ENCODE measurements at regions not wholly inside any gene's neighbourhood (a gene's known extent, or its start where the extent isn't known, plus 50 kb on each side); places are given as distances from the start of the nearest gene placed in this dataset.
"Not testable (repeated sequence)": the region's sequence is repeated elsewhere in the genome, so short reads cannot be mapped to it uniquely, and the experiment has no call there.

GRCh38 chr15:70602834-70603560, 160.4 kb downstream of the UACA start:
- Histone ChIP-seq H3K4me3 (ENCODE audit: low read depth, low read length) (no peak overlapping the region), H3K4me1 (ENCODE audit: insufficient read depth) (no peaks in the 10 kb centered on the region), H3K27ac (ENCODE audit: low read depth) (no peak overlapping the region), H3K36me3 (ENCODE audit: insufficient read depth) (no peaks in the 10 kb centered on the region)
- 82% methylated on average over 12 of the region's 12 CpGs for WGBS
- no peak for DNase-seq (ENCODE audit: extremely low spot score)

GRCh38 chr15:70602281-70602680, 161.1 kb downstream of the UACA start:
- H3K27ac ChIP-seq (ENCODE audit: low read depth), result no peak overlapping the region
- H3K4me3 ChIP-seq (ENCODE audit: low read depth, low read length), result no peak overlapping the region
- 92% methylated on average over 4 of the region's 4 CpGs for WGBS
- no peaks in the 10 kb centered on the region for H3K36me3 ChIP-seq (ENCODE audit: insufficient read depth)
- no peaks in the 10 kb centered on the region for H3K4me1 ChIP-seq (ENCODE audit: insufficient read depth)
- DNase-seq (ENCODE audit: extremely low spot score), result no peak

- no peaks in the 10 kb centered on the region for H3K36me3 ChIP-seq (ENCODE audit: insufficient read depth)
- H3K27ac ChIP-seq (ENCODE audit: low read depth), result no peak overlapping the region
- H3K4me3 ChIP-seq (ENCODE audit: low read depth, low read length), result no peak overlapping the region
- H3K4me1 ChIP-seq (ENCODE audit: insufficient read depth), result no peaks in the 10 kb centered on the region
- WGBS, result 99% methylated on average over 3 of the region's 3 CpGs
- DNase-seq (ENCODE audit: extremely low spot score), result no peak
Measured at GRCh38 chr15:70597945-70598344, 165.4 kb downstream of the UACA start.

GRCh38 chr15:70597056-70597603, 166.2 kb downstream of the UACA start:
- H3K27ac ChIP-seq (ENCODE audit: low read depth), result no peak overlapping the region
- no peak overlapping the region for H3K4me3 ChIP-seq (ENCODE audit: low read depth, low read length)
- no peaks in the 10 kb centered on the region for H3K4me1 ChIP-seq (ENCODE audit: insufficient read depth)
- 50% methylated on average over 5 of the region's 5 CpGs for WGBS
- H3K36me3 ChIP-seq (ENCODE audit: insufficient read depth), result no peaks in the 10 kb centered on the region
- DNase-seq (ENCODE audit: extremely low spot score), result no peak

- H3K36me3 ChIP-seq (ENCODE audit: insufficient read depth), result no peaks in the 10 kb centered on the region
- WGBS, result 90% methylated on average over 2 of the region's 2 CpGs
- no peak overlapping the region for H3K27ac ChIP-seq (ENCODE audit: low read depth)
- no peak overlapping the region for H3K4me3 ChIP-seq (ENCODE audit: low read depth, low read length)
- no peaks in the 10 kb centered on the region for H3K4me1 ChIP-seq (ENCODE audit: insufficient read depth)
- no peak for DNase-seq (ENCODE audit: extremely low spot score)
Measured at GRCh38 chr15:70596354-70597055, 166.9 kb downstream of the UACA start.

- H3K4me3 ChIP-seq (ENCODE audit: low read depth, low read length), result no peak overlapping the region
- no peaks in the 10 kb centered on the region for H3K36me3 ChIP-seq (ENCODE audit: insufficient read depth)
- no peak overlapping the region for H3K27ac ChIP-seq (ENCODE audit: low read depth)
- DNase-seq (ENCODE audit: extremely low spot score), result no peak
- H3K4me1 ChIP-seq (ENCODE audit: insufficient read depth), result no peaks in the 10 kb centered on the region
Measured at GRCh38 chr15:70593795-70594194, 169.6 kb downstream of the UACA start.

- Histone ChIP-seq H3K27ac (ENCODE audit: low read depth) (no peak overlapping the region), H3K4me3 (ENCODE audit: low read depth, low read length) (no peak overlapping the region), H3K36me3 (ENCODE audit: insufficient read depth) (no peaks in the 10 kb centered on the region), H3K4me1 (ENCODE audit: insufficient read depth) (peaks cover 2% of the 10 kb centered on the region)
- 63% methylated on average over 4 of the region's 4 CpGs for WGBS
- DNase-seq (ENCODE audit: extremely low spot score), result no peak
Measured at GRCh38 chr15:70589728-70590127, 173.6 kb downstream of the UACA start.

- no peak for DNase-seq (ENCODE audit: extremely low spot score)
- no peak overlapping the region for H3K4me3 ChIP-seq (ENCODE audit: low read depth, low read length)
Measured at GRCh38 chr15:70589221-70589620, 174.1 kb downstream of the UACA start.

GRCh38 chr15:70588613-70589012, 174.7 kb downstream of the UACA start:
- peaks cover 2% of the 10 kb centered on the region for H3K4me1 ChIP-seq (ENCODE audit: insufficient read depth)
- H3K36me3 ChIP-seq (ENCODE audit: insufficient read depth), result no peaks in the 10 kb centered on the region
- H3K27ac ChIP-seq (ENCODE audit: low read depth), result no peak overlapping the region
- no peak overlapping the region for H3K4me3 ChIP-seq (ENCODE audit: low read depth, low read length)
- 96% methylated on average over 4 of the region's 4 CpGs for WGBS
- DNase-seq (ENCODE audit: extremely low spot score), result no peak

More at GRCh38 chr15:70589221-70589620, 174.1 kb downstream of the UACA start:
- no peak overlapping the region for H3K27ac ChIP-seq (ENCODE audit: low read depth)
- no peaks in the 10 kb centered on the region for H3K36me3 ChIP-seq (ENCODE audit: insufficient read depth)
- H3K4me1 ChIP-seq (ENCODE audit: insufficient read depth), result peaks cover 2% of the 10 kb centered on the region

- Histone ChIP-seq H3K4me3 (ENCODE audit: low read depth, low read length) (no peak overlapping the region), H3K4me1 (ENCODE audit: insufficient read depth) (peaks cover 2% of the 10 kb centered on the region), H3K27ac (ENCODE audit: low read depth) (no peak overlapping the region), H3K36me3 (ENCODE audit: insufficient read depth) (no peaks in the 10 kb centered on the region)
- WGBS, result 90% methylated on average over 10 of the region's 10 CpGs
- DNase-seq (ENCODE audit: extremely low spot score), result no peak
Measured at GRCh38 chr15:70587896-70588567, 175.3 kb downstream of the UACA start.

GRCh38 chr15:70587012-70587634, 176.2 kb downstream of the UACA start:
- DNase-seq (ENCODE audit: extremely low spot score); H3K27ac ChIP-seq (ENCODE audit: low read depth); H3K4me3 ChIP-seq (ENCODE audit: low read depth, low read length); H3K4me1 ChIP-seq (ENCODE audit: insufficient read depth); H3K36me3 ChIP-seq (ENCODE audit: insufficient read depth): not testable (repeated sequence)
- WGBS, result 96% methylated on average over 40 of the region's 40 CpGs

- WGBS, result 91% methylated on average over 24 of the region's 24 CpGs
- no peaks in the 10 kb centered on the region for H3K36me3 ChIP-seq (ENCODE audit: insufficient read depth)
Measured at GRCh38 chr15:70586241-70586640, 177.1 kb downstream of the UACA start.

GRCh38 chr15:70585707-70586034, 177.7 kb downstream of the UACA start:
- peaks cover 2% of the 10 kb centered on the region for H3K4me1 ChIP-seq (ENCODE audit: insufficient read depth)
- 49% methylated on average over 10 of the region's 10 CpGs for WGBS
- no peak for DNase-seq (ENCODE audit: extremely low spot score)
- H3K36me3 ChIP-seq (ENCODE audit: insufficient read depth), result no peaks in the 10 kb centered on the region
- H3K27ac ChIP-seq (ENCODE audit: low read depth), result no peak overlapping the region
- H3K4me3 ChIP-seq (ENCODE audit: low read depth, low read length), result no peak overlapping the region

More at GRCh38 chr15:70586241-70586640, 177.1 kb downstream of the UACA start:
- Histone ChIP-seq H3K4me3 (ENCODE audit: low read depth, low read length) (no peak overlapping the region), H3K27ac (ENCODE audit: low read depth) (no peak overlapping the region), H3K4me1 (ENCODE audit: insufficient read depth) (peaks cover 2% of the 10 kb centered on the region)
- DNase-seq (ENCODE audit: extremely low spot score), result no peak
